ENCODE measurements at regions not wholly inside any gene's neighbourhood (a gene's known extent, or its start where the extent isn't known, plus 50 kb on each side); places are given as distances from the start of the nearest gene placed in this dataset.

DNA sequence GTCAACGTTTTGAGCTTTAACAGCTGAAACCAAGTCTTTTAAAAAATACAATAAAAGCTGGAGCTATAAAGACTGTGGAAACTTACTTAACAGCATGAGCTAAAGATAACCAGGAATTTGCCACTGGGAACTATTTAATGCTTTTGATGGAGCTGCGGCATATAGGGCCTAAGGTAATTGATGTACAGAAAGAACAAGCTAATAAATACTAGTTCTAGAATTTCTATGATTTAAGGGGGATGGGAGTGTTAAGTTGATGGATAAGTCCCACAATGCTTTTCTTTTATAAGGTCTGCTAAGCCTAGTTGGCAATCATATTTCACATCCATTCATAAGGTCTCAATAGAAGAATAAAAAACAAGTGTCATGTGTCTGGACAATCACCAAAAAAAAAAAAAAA lies 334.0 kb upstream of the DMAC1 start:
- TF ChIP-seq, protein P1, sequence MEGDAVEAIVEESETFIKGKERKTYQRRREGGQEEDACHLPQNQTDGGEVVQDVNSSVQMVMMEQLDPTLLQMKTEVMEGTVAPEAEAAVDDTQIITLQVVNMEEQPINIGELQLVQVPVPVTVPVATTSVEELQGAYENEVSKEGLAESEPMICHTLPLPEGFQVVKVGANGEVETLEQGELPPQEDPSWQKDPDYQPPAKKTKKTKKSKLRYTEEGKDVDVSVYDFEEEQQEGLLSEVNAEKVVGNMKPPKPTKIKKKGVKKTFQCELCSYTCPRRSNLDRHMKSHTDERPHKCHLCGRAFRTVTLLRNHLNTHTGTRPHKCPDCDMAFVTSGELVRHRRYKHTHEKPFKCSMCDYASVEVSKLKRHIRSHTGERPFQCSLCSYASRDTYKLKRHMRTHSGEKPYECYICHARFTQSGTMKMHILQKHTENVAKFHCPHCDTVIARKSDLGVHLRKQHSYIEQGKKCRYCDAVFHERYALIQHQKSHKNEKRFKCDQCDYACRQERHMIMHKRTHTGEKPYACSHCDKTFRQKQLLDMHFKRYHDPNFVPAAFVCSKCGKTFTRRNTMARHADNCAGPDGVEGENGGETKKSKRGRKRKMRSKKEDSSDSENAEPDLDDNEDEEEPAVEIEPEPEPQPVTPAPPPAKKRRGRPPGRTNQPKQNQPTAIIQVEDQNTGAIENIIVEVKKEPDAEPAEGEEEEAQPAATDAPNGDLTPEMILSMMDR (IDR thresholded peaks at IDR 0.05; ENCODE audit: low read depth, low read length) = no peak
- TF ChIP-seq MYC (IDR thresholded peaks at IDR 0.05; ENCODE audit: low read depth, low read length) = no peak

Data from NB4 (cell line).